Right lobe of liver (tissue), 6 donors: ENCODE measurements at regions not wholly inside any gene's neighbourhood (a gene's known extent, or its start where the extent isn't known, plus 50 kb on each side); places are given as distances from the start of the nearest gene placed in this dataset.

Experiments
- ATAC-seq, 4 donors: fragments of 200-7000 bp; cut with Tn5 transposase; one replicate each; pipeline ENCODE4 v1.9.1; 2020; ENCODE audit warnings: mild to moderate bottlenecking in 4 of 4, moderate library complexity in 4 of 4
- DNase-seq, 3 donors: peaks; one replicate each; pipeline ENCODE4 v3.0.0-alpha.2; 2020
- H3K27ac ChIP-seq, 3 donors: fragments of 200-600 bp; one replicate each; pipeline ENCODE4 v1.8.0; 2022
- H3K27me3 ChIP-seq, 2 donors: fragments of 200-600 bp; one replicate each; pipeline ENCODE4 v1.8.0; 2022
- H3K36me3 ChIP-seq, 4 donors: fragments of 200-600 bp; sonication (generic) in 1 of 4; one replicate each; pipeline versions ENCODE4 v1.5.1 to v1.8.0; 2017 to 2022; ENCODE audit warnings: control low read depth in 1 of 4
- H3K4me1 ChIP-seq, 4 donors: fragments of 200-600 bp; sonication (generic) in 1 of 4; one replicate each; pipeline versions ENCODE4 v1.5.1 to v1.8.0; 2017 to 2022; ENCODE audit warnings: control low read depth in 1 of 4
- H3K4me3 ChIP-seq, 3 donors: fragments of 200-600 bp; one replicate each; pipeline ENCODE4 v1.8.0; 2022
- H3K9me3 ChIP-seq, 4 donors: fragments of 200-600 bp; sonication (generic) in 1 of 4; one replicate each; pipeline versions ENCODE4 v1.5.1 to v1.8.0; 2017 to 2022; ENCODE audit warnings: control low read depth in 1 of 4
- CTCF ChIP-seq, 4 donors: fragments of 200-600 bp in 3 of 4; fragments of 450-650 bp in 1 of 4; IDR thresholded peaks; one replicate each; pipeline versions ENCODE4 v1.5.1 to v1.8.0; 2016 to 2022; ENCODE audit warnings: antibody characterized with exemption in 4 of 4, mild to moderate bottlenecking in 2 of 4
- POLR2A ChIP-seq: fragments of 450-650 bp; IDR thresholded peaks from one replicate; pipeline ENCODE4 v1.6.1; 2017; ENCODE audit warnings: antibody characterized with exemption, mild to moderate bottlenecking
- WGBS: methylation state at CpG from one replicate; pipeline ENCODE4 v1.1.6; 2018; ENCODE audit warnings: low coverage, low lambda C conversion rate; ENCODE audit not compliant: insufficient coverage; ENCODE audit errors: missing lambda C conversion rate; 5-methylcytosine and 5-hydroxymethylcytosine counted together
- intact Hi-C, 2 donors: fragments of 100-400 bp; cut with DNase I; formaldehyde crosslinking; loops; one replicate each; pipeline versions ENCODE4 v1.11.2 to v1.14.1; 2022
- donor health status: DM: no; HTN: yes; CAD: no.
- donor health status: DM: no; HTN: no; CAD: no.
- donor health status: DM: no; HTN: no; CAD: no.
- donor health status: DM: no; HTN: yes; CAD: no.
- donor health status: DM: no; HTN: yes; CAD: no.

GRCh38 chr12:14059548-14059947 is 78.1 kb upstream of the GRIN2B start:
- no peaks in the 10 kb centered on the region for H3K36me3 ChIP-seq
- 40% methylated on average over 2 of the region's 2 CpGs for WGBS
- no peaks in the 10 kb centered on the region for H3K9me3 ChIP-seq
- DNase-seq (no peak), ATAC-seq (no peak)
- TF ChIP-seq POLR2A (no peak), CTCF (IDR thresholded peaks at IDR 0.05) (no peak)
- intact Hi-C loops = no loop called here
- H3K4me1 ChIP-seq = no peaks in the 10 kb centered on the region
- H3K27ac ChIP-seq = no peak overlapping the region
- no peak overlapping the region for H3K4me3 ChIP-seq
- H3K27me3 ChIP-seq = no peaks in the 10 kb centered on the region

- Histone ChIP-seq H3K36me3 (no peaks in the 10 kb centered on the region), H3K27ac (no peak overlapping the region), H3K9me3 (no peaks in the 10 kb centered on the region), H3K4me1 (no peaks in the 10 kb centered on the region), H3K4me3 (no peak overlapping the region), H3K27me3 (no peaks in the 10 kb centered on the region)
- no peak for ATAC-seq
- DNase-seq = no peak
- 29% methylated on average over 1 of the region's 1 CpG for WGBS
- TF ChIP-seq POLR2A = no peak
- no peak for TF ChIP-seq CTCF (IDR thresholded peaks at IDR 0.05)
- intact Hi-C loops = no loop called here
Observed at GRCh38 chr12:14065616-14066015, 84.2 kb upstream of the GRIN2B start.

- intact Hi-C loops = no loop called here
- H3K4me3 ChIP-seq = no peak overlapping the region
- no peaks in the 10 kb centered on the region for H3K4me1 ChIP-seq
- no peak overlapping the region for H3K27ac ChIP-seq
- DNase-seq = no peak
- H3K36me3 ChIP-seq = no peaks in the 10 kb centered on the region
- no peaks in the 10 kb centered on the region for H3K27me3 ChIP-seq
- no peak for ATAC-seq
- no peaks in the 10 kb centered on the region for H3K9me3 ChIP-seq
- TF ChIP-seq POLR2A (no peak), CTCF (IDR thresholded peaks at IDR 0.05) (no peak)
Observed at GRCh38 chr12:14066021-14066420, 84.6 kb upstream of the GRIN2B start.

- intact Hi-C loops = no loop called here
- TF ChIP-seq CTCF (IDR thresholded peaks at IDR 0.05) = no peak
- TF ChIP-seq POLR2A = no peak
- ATAC-seq (no peak), DNase-seq (no peak)
- Histone ChIP-seq H3K9me3 (no peaks in the 10 kb centered on the region), H3K36me3 (no peaks in the 10 kb centered on the region), H3K4me3 (no peak overlapping the region), H3K27ac (no peak overlapping the region), H3K27me3 (no peaks in the 10 kb centered on the region), H3K4me1 (no peaks in the 10 kb centered on the region)
- WGBS = 75% methylated on average over 2 of the region's 2 CpGs
Observed at GRCh38 chr12:14068961-14069360, 87.6 kb upstream of the GRIN2B start.

GRCh38 chr12:14071833-14072232 is 90.4 kb upstream of the GRIN2B start:
- Histone ChIP-seq H3K27ac (no peak overlapping the region), H3K4me3 (no peak overlapping the region), H3K36me3 (no peaks in the 10 kb centered on the region), H3K4me1 (no peaks in the 10 kb centered on the region), H3K9me3 (no peaks in the 10 kb centered on the region), H3K27me3 (no peaks in the 10 kb centered on the region)
- intact Hi-C loops = no loop called here
- no peak for DNase-seq
- TF ChIP-seq POLR2A = no peak
- no peak for TF ChIP-seq CTCF (IDR thresholded peaks at IDR 0.05)
- WGBS = 17% methylated on average over 1 of the region's 1 CpG
- ATAC-seq = no peak
